ENCODE measurements at regions not wholly inside any gene's neighbourhood (a gene's known extent, or its start where the extent isn't known, plus 50 kb on each side); places are given as distances from the start of the nearest gene placed in this dataset.

DNA sequence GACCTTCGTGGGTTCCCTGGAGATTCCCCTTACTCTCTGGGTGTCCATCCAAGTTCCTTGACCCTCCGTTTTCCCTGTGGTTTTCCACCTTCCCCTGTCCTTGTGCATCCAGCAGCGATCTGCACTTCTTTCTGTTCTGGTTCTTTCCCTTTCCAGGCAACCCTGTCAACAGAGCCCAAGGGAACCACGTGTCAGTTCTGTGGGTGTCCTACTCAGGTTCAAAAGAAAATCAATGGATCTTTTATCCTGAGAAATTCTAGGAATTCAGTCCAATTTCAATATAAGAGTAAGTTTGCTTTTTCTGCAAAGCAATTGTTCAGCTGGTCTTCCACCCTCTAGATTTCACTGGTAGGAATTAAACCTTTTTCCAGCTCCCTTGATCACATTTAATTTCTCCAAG lies 1394.8 kb upstream of the SLC10A2 start:
- no peak for DNase-seq (ENCODE audit: low read depth in 3 of 3)

DNA sequence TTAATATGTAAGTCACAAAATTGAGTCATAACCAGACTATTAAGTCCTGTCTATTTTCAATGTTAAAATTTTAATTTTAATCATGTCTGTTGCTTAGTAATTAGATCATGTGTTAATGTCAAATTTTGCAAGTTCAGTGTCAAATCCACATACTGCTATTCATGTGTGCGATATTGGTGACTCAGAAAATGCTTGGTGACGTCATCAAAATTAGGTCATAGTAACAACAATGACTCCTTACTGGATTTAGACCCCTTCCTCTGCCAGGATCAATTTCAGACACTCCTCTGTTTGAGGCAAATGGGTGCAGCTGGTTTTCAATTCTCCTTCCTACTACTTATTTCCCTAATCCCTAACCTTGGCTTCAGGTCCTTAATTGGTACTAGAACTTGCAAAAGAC lies 1394.3 kb upstream of the SLC10A2 start:
- DNase-seq (ENCODE audit: low read depth in 3 of 3): no peak

DNA sequence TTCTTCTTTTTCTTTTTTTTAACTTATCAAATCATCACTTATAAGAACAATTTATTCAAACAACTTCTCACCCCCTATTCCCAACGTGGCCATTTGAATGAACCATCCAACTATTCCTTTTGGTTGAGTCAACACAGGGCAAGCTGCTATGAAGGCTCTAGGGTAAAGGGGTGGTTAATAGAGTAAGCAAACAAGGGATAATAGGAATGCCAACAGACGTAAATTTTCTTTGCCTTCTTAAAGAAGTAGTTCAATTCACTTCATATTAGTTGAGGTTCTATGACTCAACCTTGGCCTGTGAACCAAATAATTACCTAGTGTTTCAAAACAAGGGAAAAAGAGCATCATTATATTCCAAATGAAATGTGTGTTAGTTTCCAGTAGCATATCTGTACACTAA lies 1383.8 kb upstream of the SLC10A2 start:
- DNase-seq (ENCODE audit: low read depth in 3 of 3): no peak

DNA sequence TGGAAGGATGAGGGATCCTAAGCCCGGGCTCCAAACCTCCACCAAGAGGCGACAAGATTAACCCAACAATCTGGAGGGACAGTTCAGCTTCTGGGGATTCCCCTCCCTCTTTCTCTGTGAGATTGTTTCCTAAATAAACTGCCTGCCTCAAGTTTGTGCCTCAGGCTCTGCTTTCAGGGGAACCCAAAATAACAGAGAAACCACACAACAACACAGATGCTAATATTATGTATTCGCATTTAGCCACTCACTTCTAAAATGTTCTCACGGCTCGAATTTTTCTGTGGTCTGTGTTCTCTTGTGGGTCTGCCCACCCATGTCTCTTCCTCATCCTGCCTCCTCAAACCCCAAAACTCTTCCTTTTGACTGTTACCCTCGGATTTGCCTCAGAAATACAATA lies 1381.1 kb upstream of the SLC10A2 start:
- DNase-seq (ENCODE audit: low read depth in 3 of 3): no peak

DNA sequence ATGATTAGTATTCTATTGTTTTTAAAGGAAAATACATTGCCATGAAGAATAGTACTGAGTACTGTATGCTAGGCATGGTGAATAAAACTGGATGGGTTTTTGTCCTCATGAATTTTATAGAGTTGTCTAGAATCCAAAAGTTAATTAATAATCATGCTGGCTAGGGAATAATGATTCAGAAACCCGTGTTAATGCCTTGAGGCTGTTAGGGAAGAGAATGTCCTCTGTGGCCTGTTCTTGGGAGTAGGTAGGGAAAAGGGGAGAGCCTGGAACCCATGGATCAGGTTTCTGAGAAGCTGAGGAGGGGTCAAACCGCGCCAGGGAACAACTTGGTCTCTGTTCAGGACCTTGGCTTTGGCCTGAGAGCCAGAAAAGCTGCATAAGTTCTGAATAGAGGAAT lies 1376.3 kb upstream of the SLC10A2 start:
- DNase-seq (ENCODE audit: low read depth in 3 of 3): no peak

DNA sequence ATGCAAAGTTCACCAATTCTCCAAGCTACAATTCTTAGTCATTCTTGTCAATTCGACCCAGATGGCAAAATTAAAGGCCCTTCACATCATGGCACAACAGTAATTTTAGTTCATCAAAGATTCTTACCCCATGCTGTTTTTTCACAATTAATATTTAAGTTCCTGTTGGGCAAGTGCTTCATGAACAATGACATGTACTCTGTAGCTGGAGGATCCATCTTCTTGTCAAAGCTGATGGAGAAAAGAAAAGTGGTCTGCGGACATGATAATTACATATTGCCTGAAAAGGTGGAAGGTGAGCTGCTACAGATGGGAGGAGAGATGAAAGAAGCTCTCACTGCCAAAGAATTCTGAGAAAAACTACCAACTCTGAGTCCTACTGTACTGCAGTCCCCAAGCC lies 1370.3 kb upstream of the SLC10A2 start:
- DNase-seq (ENCODE audit: low read depth in 3 of 3): no peak

DNA sequence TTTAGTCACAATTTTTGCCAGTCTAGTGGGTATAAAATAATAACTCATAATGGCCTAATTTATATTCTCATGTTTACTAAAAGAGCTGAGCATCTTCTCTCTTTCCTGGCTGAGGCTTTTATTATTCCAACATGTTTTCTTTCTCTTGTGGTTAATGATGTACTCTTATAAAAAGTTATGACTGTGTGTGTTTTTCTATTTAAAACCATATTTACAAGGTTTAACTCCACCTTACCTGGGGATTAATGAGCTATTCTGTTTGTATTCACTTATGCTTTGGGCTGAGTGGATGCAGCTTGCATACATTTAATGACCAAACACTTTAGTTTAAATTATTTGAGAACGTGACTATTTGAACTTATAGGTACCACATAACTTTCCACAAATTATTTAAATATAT lies 1365.7 kb upstream of the SLC10A2 start:
- no peak for DNase-seq (ENCODE audit: low read depth in 3 of 3)

DNA sequence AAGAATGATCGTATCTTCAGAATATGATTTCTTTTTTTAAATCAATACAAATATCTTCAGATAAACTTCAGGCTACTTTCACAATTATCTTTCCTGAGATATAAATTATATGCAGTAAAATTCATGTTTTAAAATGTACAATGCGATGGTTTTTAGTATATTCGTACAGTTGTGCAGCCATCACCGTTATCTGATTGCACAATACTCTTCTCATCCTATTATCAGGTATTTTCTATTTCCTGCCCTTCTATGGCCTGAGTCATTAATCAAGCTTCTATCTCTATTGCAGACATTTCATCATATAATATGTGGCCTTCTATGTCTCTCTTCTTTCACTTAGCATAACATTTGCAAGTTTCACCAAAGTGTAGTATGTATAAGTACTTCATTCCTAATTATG lies 1360.2 kb upstream of the SLC10A2 start:
- DNase-seq (ENCODE audit: low read depth in 3 of 3): no peak

DNA sequence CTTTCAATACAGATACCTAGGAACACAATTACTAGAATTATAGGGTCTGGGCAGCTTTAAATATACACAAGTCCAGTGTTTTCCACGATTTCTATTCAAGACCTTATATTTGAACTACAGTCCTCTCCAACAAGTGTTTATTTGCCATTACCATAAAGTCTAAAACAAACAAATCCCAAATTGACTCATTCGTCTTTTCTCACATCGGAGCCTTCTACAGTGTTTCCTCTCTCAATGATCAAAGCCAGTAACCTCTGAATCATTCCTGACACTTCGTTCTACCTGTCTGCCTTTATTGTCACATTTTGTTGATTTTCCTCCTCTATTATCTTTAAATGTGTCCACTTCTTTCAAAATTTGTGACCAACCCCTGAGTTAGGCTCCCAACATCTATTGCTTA lies 1356.5 kb upstream of the SLC10A2 start:
- DNase-seq (ENCODE audit: low read depth in 3 of 3): no peak

DNA sequence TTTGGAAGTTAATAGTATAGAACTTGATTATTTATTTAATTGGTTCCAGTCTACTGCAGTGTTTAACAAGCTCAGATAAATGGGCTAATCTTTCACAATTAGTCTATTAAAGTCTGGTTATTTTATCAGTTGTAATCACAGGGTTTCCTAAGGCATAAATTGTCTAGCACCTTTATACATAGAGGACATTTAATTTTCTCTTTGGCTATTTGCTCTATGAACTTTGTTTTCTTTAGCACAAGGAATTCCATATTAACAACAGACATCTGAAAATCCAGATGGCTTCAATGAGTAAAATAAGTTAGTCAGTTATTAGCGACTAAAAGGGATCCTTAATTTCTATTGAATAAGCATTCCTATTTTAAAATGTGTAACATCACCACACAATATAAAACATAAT lies 1350.8 kb upstream of the SLC10A2 start:
- DNase-seq (ENCODE audit: low read depth in 3 of 3): no peak

DNA sequence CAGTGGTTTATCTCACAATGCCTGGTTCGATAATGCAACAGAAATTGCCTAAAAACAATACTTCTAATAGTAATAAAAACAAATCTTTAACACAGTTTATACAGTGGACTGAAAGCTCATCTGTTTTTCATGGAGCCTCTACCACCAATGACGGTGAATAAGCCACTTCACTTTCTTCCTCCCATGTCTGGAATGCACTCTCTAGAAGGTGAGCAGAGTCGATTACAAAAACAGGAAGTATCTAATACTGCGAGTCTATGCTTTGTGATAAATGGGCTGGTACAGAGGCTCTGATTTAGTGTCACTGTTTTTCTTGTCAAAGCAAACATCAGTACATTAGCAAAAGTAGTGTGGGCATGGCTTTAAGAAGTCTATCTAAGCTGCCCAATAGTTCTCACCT lies 1348.6 kb upstream of the SLC10A2 start:
- DNase-seq (ENCODE audit: low read depth in 3 of 3): no peak

DNA sequence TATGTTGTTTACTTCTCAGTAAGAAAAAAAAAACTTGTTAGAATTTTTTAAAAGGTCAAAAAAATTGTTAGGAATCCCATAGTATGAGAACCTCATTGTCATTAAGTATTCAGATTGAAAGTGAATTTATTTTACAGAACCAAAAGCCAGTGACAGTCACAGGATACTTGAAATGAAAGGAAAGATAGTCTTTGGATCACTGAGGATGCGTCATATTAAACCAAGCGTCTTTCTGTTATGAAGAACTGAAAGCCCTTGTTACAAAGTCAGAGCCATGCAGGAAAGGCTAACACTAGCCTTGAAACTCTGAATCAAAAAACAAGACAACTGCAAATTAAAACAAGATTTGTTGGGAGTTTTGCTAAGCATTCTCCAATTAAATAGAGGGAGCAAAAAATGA lies 1348.0 kb upstream of the SLC10A2 start:
- DNase-seq (ENCODE audit: low read depth in 3 of 3): no peak

DNA sequence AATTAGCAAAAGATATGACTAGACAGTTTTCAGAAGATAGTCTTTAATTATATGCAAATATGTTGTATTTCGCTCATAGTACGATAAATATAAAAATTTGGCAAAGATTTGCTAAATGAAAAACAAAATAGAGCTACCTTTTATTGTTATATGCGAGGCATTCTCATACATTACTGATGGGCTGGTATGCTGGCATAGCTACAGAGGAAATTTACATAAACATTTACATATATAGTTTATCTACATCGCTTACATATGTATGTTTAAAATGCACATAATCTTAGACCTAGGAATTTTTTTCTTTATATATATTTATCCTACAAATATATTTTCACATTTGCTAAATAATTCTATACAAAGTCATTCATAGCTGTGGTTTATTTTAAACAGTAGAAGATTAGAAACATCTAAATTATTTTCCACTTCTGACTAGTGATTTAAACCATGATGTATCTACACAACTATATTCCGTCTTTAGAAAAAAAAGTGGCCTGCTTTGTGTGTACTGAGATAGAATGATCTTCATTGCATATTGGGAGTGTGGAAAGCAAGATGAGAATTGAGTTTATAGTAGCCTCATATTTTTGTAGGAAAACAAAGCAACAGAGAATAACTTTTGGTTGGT lies 1345.0 kb upstream of the SLC10A2 start:
- no peak for DNase-seq (ENCODE audit: low read depth in 3 of 3)

DNA sequence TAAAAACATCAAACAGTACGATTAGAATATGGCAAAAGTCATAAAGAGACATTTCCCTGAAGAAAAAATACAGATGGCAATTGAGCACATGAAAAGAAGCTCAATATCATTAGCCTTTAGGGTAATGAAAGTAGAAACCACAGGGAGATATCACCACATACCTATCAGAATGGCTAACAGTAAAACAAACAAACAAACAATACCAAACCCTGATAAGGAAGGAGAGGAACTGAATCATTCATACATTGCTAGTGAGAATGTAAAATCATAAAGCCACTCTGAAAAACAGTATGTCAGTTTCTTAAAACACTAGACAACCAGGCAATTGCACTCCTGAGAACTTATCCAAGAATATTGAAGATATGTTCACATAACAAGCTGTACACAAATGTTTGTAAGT lies 1342.5 kb upstream of the SLC10A2 start:
- no peak for DNase-seq (ENCODE audit: low read depth in 3 of 3)

DNA sequence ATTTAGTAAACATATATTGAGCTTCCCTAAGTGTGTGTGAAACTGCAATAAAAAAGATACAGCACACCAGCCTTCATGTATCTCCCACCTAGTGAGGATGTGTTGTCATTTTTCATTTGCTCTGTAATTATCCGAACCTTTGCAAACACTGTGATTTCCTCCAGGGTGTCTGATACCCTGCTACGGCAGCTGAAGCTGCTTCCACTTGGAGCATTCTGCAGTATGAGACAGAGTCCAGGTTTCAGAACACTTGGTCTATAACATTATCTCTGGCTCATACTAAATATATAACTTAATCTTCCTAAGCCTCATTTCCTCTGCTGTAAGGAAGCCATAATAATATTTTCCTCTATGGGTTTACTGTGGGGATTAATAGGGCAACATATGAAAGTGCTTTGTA lies 1338.1 kb upstream of the SLC10A2 start:
- no peak for DNase-seq (ENCODE audit: low read depth in 3 of 3)

DNA sequence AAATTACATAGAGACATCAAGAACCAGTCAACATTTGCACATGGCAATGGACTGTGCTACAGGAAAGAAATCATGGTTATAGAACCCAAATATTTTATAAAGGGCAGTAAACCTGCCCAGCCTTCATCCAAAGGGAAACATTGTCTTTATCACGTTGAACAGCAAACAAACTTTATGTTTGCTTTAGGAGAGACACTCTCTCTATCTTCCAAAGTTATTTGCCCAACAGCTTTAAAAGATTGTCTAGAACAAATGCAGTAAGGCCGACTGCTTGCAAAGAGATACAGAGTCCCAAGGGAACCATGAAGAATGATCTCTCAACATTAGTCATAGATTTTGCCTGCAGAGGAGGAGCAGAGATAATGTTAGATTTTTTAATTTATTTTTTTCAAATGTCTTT lies 1323.5 kb upstream of the SLC10A2 start:
- DNase-seq (ENCODE audit: low read depth in 3 of 3): no peak

DNA sequence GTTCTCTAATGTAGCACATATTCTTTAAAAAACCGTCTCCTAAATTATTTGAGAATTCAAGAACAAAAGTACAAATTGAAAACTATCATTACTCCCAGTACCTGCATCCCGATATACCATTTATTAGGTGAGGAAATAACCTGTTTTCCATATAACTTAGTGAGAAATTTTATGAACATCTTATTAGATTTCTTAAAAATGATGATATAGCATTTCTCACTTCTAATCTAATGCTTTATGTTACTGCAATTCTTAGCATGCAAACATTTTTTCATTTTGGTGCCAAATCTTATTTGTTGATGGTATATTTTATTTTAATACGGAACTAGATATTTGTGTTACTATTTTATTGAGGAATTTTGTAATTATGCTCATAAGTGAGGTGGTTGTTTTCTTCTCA lies 1321.3 kb upstream of the SLC10A2 start:
- DNase-seq (ENCODE audit: low read depth in 3 of 3): no peak

DNA sequence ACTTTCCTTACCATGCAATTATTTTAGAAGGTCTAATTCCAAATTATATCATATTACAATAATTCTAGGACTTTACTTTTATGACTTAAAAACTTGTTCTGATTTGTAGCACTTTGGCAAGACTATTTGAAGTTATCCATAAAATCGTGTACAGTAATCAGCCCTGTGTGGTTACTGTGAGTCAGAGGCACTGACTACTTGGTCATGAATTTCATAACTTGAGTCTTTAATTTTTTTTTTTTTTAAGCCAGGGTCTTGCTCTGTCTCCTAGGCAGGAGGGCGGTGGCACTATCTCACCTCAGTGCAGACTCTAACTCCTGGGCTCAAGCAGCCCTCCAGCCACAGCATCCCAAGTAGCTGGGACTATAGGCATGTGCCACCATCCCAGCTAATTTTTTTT lies 1319.2 kb upstream of the SLC10A2 start:
- no peak for DNase-seq (ENCODE audit: low read depth in 3 of 3)

DNA sequence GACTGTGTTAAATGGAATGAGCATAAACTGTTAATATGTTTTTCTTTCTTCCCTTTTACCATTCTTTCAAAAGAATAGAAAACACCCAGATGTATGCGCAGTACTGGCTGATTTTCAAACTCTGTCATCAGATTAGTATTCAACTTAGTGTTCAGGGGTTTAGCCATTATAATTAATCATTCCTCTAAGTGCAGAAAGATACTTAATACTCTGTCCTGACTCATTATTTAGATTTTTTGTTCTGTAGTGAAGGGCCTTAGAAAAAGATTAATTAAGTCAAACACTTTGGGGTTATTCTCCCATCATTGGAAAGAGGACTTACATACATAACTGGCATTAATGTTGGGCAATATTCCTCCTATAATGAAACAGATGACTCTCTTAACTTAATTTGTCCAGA lies 1316.7 kb upstream of the SLC10A2 start:
- no peak for DNase-seq (ENCODE audit: low read depth in 3 of 3)

DNA sequence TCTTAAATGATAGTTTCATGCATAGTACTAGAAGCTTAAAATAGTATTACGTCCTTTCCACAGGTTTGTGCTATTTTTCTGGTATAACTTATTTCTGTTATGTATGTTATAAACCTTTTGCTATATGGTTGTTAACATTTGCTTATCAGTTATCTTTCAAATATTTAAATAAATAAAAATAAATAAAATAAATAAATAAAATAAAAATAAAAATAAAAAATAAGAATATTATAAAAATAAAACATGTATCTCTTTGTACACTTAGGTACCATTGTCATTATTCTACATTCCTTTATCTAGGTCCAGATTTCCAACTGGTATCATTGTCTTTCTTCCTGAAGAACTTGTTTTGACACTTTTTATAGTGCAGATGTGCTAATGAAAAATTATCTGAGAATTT lies 1310.4 kb upstream of the SLC10A2 start:
- DNase-seq (ENCODE audit: low read depth in 3 of 3): no peak

DNA sequence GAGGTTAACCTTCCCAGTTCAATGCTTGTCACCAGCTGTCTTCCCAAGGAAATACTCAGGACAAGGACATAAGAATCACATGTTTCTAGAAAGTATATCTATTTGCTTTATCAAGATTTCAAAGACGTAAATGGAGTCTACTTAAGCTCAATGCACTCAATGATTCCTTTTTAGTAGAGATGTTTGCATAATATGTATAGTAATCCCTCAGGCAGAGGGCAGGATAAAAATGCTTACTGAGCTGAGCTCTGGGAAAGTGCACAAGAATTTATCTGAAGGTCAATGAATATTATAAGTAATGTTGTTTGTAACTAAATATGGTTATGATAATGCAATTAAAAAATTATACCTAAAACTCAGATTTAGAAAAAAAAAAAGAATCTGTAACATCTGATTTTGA lies 1309.4 kb upstream of the SLC10A2 start:
- no peak for DNase-seq (ENCODE audit: low read depth in 3 of 3)

DNA sequence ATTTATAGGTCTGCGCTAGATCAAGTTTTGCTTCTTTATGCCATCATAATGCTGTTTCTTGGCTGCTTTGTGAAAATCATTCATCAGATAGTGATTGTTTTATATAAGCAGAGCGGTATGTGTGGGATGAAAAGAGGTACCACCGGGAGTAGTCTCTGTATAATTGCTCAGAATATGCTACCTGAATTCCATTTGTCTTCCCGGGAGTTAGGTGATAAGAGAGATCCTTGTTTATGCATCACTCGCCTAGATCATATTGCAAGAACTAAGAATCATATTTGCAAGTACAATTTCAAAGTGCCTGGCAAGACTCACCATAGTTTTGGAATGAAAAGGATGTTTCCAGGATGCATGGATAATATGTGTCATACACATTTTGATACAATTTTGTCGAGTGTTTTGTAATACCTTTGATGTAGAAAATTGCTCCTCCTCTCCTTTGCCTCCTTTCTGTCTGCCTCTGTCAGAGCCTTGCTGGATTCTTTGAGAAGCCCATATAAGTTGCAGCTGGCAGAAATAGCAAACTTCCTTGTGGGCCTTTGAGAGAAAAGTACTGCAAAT lies 1306.0 kb upstream of the SLC10A2 start:
- DNase-seq (ENCODE audit: low read depth in 3 of 3): no peak

DNA sequence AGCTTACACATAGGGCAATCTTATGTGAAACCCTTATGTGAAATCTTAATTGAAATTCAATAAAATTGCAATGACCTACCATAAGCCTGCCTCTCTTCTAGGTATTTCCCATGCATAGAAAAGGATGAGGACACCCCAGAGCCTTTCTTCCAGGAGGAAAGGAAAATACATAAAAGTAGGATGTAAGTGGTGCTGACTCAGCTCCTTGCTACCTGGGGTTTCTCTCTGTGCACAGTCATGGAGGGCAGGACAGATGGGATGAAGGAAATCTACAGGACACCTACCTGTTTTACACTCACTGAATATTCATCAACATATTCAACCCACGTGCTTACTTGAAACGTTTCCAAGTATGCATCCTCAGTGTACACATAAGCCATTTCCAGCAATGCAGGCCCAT lies 1299.2 kb upstream of the SLC10A2 start:
- DNase-seq (ENCODE audit: low read depth in 3 of 3): no peak

DNA sequence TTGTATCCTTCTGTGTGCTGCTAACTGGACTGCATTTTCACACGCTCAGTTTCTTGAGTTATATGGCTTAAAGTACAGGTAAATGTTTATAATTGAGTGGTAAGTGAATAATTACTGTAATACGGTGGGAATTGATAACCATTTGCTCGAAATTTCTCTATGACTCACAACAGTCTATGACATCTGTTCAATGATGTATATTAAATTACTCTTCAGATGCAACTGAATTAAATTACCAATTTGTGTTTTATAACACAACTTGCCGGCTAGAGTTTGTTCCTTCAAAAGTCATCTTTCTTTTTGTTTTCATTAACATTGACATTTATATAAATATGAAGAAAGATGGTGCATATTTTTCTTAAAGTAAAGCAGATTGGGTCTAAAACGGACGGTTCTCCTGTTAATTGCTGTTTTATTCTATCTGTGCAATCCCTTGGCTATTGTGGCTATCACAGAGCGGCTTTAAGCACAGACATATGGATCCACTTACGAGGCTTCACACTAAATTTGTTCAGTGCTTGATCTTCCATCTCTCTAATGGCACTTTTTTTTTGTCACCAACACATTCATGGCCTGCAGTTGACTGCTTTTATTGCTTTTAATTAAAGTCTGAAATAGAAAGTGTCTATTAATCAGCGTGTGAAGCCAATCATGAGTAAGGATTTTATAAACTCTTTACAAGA lies 1291.6 kb upstream of the SLC10A2 start:
- no peak for DNase-seq (ENCODE audit: low read depth in 3 of 3)
